SK-N-SH (cell line): ENCODE measurements at regions not wholly inside any gene's neighbourhood (a gene's known extent, or its start where the extent isn't known, plus 50 kb on each side); places are given as distances from the start of the nearest gene placed in this dataset.

Source experiments
- CTCF ChIA-PET: fragments of 300-600, 350-600 bp; formaldehyde crosslinking; extraction: SDS; loops from one replicate; lab custom pipeline; 2021; lab: Yijun Ruan, JAX
- POLR2A ChIA-PET: fragments of 350-600 bp; sonication (Branson Sonifier 250); formaldehyde crosslinking; extraction: SDS; loops from one replicate; lab custom pipeline; 2020; ENCODE audit warnings: antibody characterized with exemption, inconsistent platforms; lab: Yijun Ruan, JAX
- DNase-seq: peaks from one replicate; pipeline ENCODE4 v3.0.0; 2012
- H2AFZ ChIP-seq: fragments of 200-600 bp; sonication (generic); 2 replicates; pipeline ENCODE4 v1.8.1; 2016; ENCODE audit warnings: antibody characterized with exemption, mild to moderate bottlenecking, low read depth
- H3F3A ChIP-seq: fragments of 200-600 bp; sonication (generic); replicated peaks from 2 replicates; pipeline ENCODE3; 2016; ENCODE audit warnings: antibody characterized with exemption, mild to moderate bottlenecking; ENCODE audit not compliant: insufficient read depth
- H3K27ac ChIP-seq, 2 experiments: fragments of 200-500 bp in 1 of 2; fragments of 200-600 bp in 1 of 2; sonication (Bioruptor generic) in 1 of 2; sonication (generic), shearing (Covaris generic) in 1 of 2; 2 replicates each; pipeline versions ENCODE4 v1.5.1 to v1.6.1; 2014 to 2016; ENCODE audit warnings: low read depth in 2 of 2, inconsistent platforms in 1 of 2, low read length in 1 of 2, mild to moderate bottlenecking in 1 of 2, mixed read lengths in 1 of 2
- H3K27me3 ChIP-seq: fragments of 200-600 bp; sonication (generic), shearing (Covaris generic); 2 replicates; pipeline ENCODE4 v1.6.1; 2016; ENCODE audit warnings: mixed run types; ENCODE audit not compliant: insufficient read depth
- H3K36me3 ChIP-seq, 2 experiments: fragments of 200-500 bp in 1 of 2; fragments of 200-600 bp in 1 of 2; sonication (Bioruptor generic) in 1 of 2; sonication (generic) in 1 of 2; replicated peaks in 1 of 2; 2 replicates each; pipeline versions ENCODE3 to v1.5.1; 2014 to 2016; ENCODE audit warnings: low read length in 1 of 2, mild to moderate bottlenecking in 1 of 2; ENCODE audit not compliant: insufficient read depth in 2 of 2, control insufficient read depth in 1 of 2
- H3K4me1 ChIP-seq, 2 experiments: fragments of 200-500 bp in 1 of 2; fragments of 200-600 bp in 1 of 2; sonication (Bioruptor generic) in 1 of 2; sonication (generic), shearing (Covaris generic) in 1 of 2; 2 replicates each; pipeline versions ENCODE4 v1.5.1 to v1.6.1; 2014 to 2016; ENCODE audit warnings: low read depth in 1 of 2, low read length in 1 of 2, mixed run types in 1 of 2; ENCODE audit not compliant: insufficient read depth in 2 of 2, control insufficient read depth in 1 of 2
- H3K4me2 ChIP-seq: fragments of 200-600 bp; sonication (generic), shearing (Covaris generic); 2 replicates; pipeline ENCODE4 v1.6.1; 2017; ENCODE audit warnings: mixed run types
- H3K4me3 ChIP-seq, 2 experiments: fragments of 200-500 bp in 1 of 2; fragments of 200-600 bp in 1 of 2; sonication (Bioruptor generic) in 1 of 2; sonication (generic), shearing (Covaris generic) in 1 of 2; 2 replicates each; pipeline versions ENCODE4 v1.5.1 to v1.8.1; 2014 to 2016; ENCODE audit warnings: low read depth in 2 of 2, inconsistent platforms in 1 of 2, low read length in 1 of 2, mild to moderate bottlenecking in 1 of 2, mixed read lengths in 1 of 2, moderate library complexity in 1 of 2
- H3K79me2 ChIP-seq: fragments of 200-600 bp; sonication (generic); 2 replicates; pipeline ENCODE4 v1.8.1; 2017; ENCODE audit warnings: mild to moderate bottlenecking; ENCODE audit not compliant: insufficient read depth
- H3K9ac ChIP-seq: fragments of 200-600 bp; sonication (generic); 2 replicates; pipeline ENCODE4 v1.6.1; 2017; ENCODE audit warnings: mixed run types
- H3K9me2 ChIP-seq: fragments of 200-600 bp; sonication (generic); 2 replicates; pipeline ENCODE4 v1.6.1; 2017; ENCODE audit warnings: mixed run types
- H3K9me3 ChIP-seq: fragments of 200-600 bp; sonication (generic); 2 replicates; pipeline ENCODE4 v1.6.1; 2017; ENCODE audit warnings: mixed run types, mild to moderate bottlenecking, moderate library complexity
- H4K20me1 ChIP-seq: fragments of 200-600 bp; sonication (generic); 2 replicates; pipeline ENCODE4 v1.6.1; 2017; ENCODE audit warnings: mild to moderate bottlenecking, mixed run types; ENCODE audit not compliant: insufficient read depth
- FOSL2 ChIP-seq: IDR thresholded peaks from 2 replicates; pipeline ENCODE4 v1.4.0; 2012; ENCODE audit warnings: low read depth, mild to moderate bottlenecking, moderate library complexity, borderline replicate concordance
- FOXJ3 ChIP-seq: sonication (generic); formaldehyde crosslinking; IDR thresholded peaks from 2 replicates; pipeline ENCODE4 v1.5.1; 2020; ENCODE audit warnings: mild to moderate bottlenecking, missing genetic modification reagents
- FOXM1 ChIP-seq: IDR thresholded peaks from 2 replicates; pipeline ENCODE4 v1.4.0; 2012; ENCODE audit warnings: low read depth, mild to moderate bottlenecking
- GABPA ChIP-seq: IDR thresholded peaks from 2 replicates; pipeline ENCODE4 v1.4.0; 2012; ENCODE audit warnings: low read depth, mild to moderate bottlenecking
- IRF3 ChIP-seq: fragments of 150-350 bp; IDR thresholded peaks from 2 replicates; pipeline ENCODE4 v1.6.1; 2016; ENCODE audit warnings: mild to moderate bottlenecking, low read depth, low read length
- MEF2A ChIP-seq: IDR thresholded peaks from 2 replicates; pipeline ENCODE4 v1.4.0; 2012; ENCODE audit warnings: low read depth, borderline replicate concordance
- NFIC ChIP-seq: IDR thresholded peaks from 2 replicates; pipeline ENCODE4 v1.4.0; 2012; ENCODE audit warnings: borderline replicate concordance
- PBX3 ChIP-seq: IDR thresholded peaks from 2 replicates; pipeline ENCODE4; 2012
- RAD21 ChIP-seq: IDR thresholded peaks from 2 replicates; pipeline ENCODE4 v1.6.1; 2012; ENCODE audit warnings: mild to moderate bottlenecking, low read length
- RFX5 ChIP-seq: IDR thresholded peaks from 2 replicates; pipeline ENCODE4 v1.6.1; 2012; ENCODE audit warnings: mild to moderate bottlenecking, improper control_type of control experiment, low read length
- SIN3A ChIP-seq: IDR thresholded peaks from 2 replicates; pipeline ENCODE4 v1.6.1; 2012; ENCODE audit warnings: low read depth, mild to moderate bottlenecking, low read length, moderate library complexity, borderline replicate concordance
- SMC3 ChIP-seq: IDR thresholded peaks from 2 replicates; pipeline ENCODE4 v1.6.1; 2012; ENCODE audit warnings: low read depth, low read length, improper control_type of control experiment
- TAF1 ChIP-seq: IDR thresholded peaks from 2 replicates; pipeline ENCODE4 v1.6.1; 2012; ENCODE audit warnings: low read depth, mild to moderate bottlenecking, low read length, moderate library complexity, borderline replicate concordance
- WGBS: methylation state at CpG from one replicate; pipeline ENCODE4 v1.1.6; 2017; ENCODE audit warnings: low lambda C conversion rate; 5-methylcytosine and 5-hydroxymethylcytosine counted together
- TF ChIP-seq, protein P1 (sequence below): IDR thresholded peaks from 2 replicates; pipeline ENCODE4 v1.4.0; 2012; ENCODE audit warnings: low read depth, borderline replicate concordance

DNA sequence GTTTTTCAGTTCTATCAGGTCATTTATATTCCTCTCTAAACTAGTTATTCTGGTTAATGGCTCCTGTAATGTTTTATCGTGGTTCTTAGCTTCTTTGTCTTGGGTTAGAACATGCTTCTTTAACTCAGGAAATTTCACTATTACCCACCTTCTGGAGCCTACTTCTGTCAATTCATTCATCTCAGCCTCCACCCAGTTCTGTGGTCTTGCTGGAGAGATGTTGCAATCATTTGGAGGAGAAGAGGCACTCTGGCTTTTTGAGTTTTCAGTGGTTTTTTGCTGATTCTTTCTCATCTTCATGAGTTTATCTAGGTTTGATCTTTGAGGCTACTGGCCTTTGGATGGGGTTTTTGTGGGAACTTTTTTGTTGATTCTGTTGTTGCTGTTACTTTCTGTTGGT lies 213.0 kb downstream of the BRINP2 start:
- Histone ChIP-seq H3K4me3 (no peak overlapping the region), H2AFZ (no peak overlapping the region), H3F3A (no peaks in the 10 kb centered on the region), H3K27me3 (no peaks in the 10 kb centered on the region), H3K27ac (no peak overlapping the region), H3K9ac (no peak overlapping the region), H3K36me3 (no peaks in the 10 kb centered on the region), H3K79me2 (no peaks in the 10 kb centered on the region), H3K4me2 (no peak overlapping the region), H3K9me3 (no peaks in the 10 kb centered on the region), H3K9me2 (no peaks in the 10 kb centered on the region), H4K20me1 (no peaks in the 10 kb centered on the region), H3K4me1 (peaks cover 0 to 6% of the 10 kb centered on the region in 2 experiments; a peak in 2 of 4 replicates)
- 38% methylated on average over 1 of the region's 1 CpG for WGBS
- TF ChIP-seq SIN3A (no peak), MEF2A (no peak), SMC3 (no peak), NFIC (no peak), FOXM1 (no peak), GABPA (no peak), RFX5 (no peak)
- TF ChIP-seq, protein P1, sequence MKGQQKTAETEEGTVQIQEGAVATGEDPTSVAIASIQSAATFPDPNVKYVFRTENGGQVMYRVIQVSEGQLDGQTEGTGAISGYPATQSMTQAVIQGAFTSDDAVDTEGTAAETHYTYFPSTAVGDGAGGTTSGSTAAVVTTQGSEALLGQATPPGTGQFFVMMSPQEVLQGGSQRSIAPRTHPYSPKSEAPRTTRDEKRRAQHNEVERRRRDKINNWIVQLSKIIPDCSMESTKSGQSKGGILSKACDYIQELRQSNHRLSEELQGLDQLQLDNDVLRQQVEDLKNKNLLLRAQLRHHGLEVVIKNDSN = no peak
- ChIA-PET POLR2A (no interaction called here), CTCF (interaction anchor here (1.3 kb wide), 1 partner anchor 202 kb away, joined by 3 read pairs; no protein-coding TSS in a partner anchor)
- no peak for DNase-seq

DNA sequence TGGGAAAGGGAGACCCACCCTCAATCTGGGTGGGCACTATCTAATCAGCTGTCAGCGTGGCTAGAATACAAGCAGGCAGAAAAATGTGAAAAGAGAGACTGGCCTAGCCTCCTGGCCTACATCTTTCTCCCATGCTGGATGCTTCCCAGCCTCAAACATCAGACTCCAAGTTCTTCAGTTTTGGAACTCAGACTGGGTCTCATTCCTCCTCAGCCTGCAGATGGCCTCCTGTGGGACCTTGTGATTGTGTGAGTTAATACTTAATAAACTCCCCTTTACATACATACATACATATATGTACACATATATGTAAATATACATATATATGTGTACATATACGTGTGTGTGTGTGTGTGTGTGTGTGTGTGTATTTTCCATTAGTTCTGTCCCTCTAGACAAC lies 207.1 kb downstream of the BRINP2 start:
- TF ChIP-seq FOSL2 = no peak
- TF ChIP-seq PBX3 = no peak
- TF ChIP-seq FOXJ3 (CRISPR knock-in tag) = no peak
- no peak for TF ChIP-seq TAF1
- TF ChIP-seq IRF3 = no peak
- no peak for TF ChIP-seq RAD21
- H3K79me2 ChIP-seq = no peaks in the 10 kb centered on the region
- ChIA-PET POLR2A (no interaction called here), CTCF (no interaction called here)
- no peaks in the 10 kb centered on the region for H3K9me3 ChIP-seq
- no peaks in the 10 kb centered on the region for H3K36me3 ChIP-seq
- H3K9me2 ChIP-seq = no peaks in the 10 kb centered on the region
- H3F3A ChIP-seq = no peaks in the 10 kb centered on the region
- no peak for DNase-seq
- WGBS = 5% methylated on average over 2 of the region's 2 CpGs
- no peak overlapping the region for H3K4me3 ChIP-seq
- no peaks in the 10 kb centered on the region for H3K4me1 ChIP-seq
- H2AFZ ChIP-seq = no peak overlapping the region
- no peak overlapping the region for H3K9ac ChIP-seq
- no peaks in the 10 kb centered on the region for H4K20me1 ChIP-seq
- H3K4me2 ChIP-seq = no peak overlapping the region
- no peak overlapping the region for H3K27ac ChIP-seq
- H3K27me3 ChIP-seq = no peaks in the 10 kb centered on the region
